ENCODE measurements at regions not wholly inside any gene's neighbourhood (a gene's known extent, or its start where the extent isn't known, plus 50 kb on each side); places are given as distances from the start of the nearest gene placed in this dataset.

GRCh38 chr17:55668312-55668920 is 54.2 kb downstream of the TMEM100 start:
- 80% methylated on average over 3 of the region's 3 CpGs for WGBS
- Histone ChIP-seq H3K4me1 (ENCODE audit: control insufficient read depth in 4 of 4, insufficient read depth in 4 of 4, low read length in 3 of 4) (no peaks in the 10 kb centered on the region), H3K27me3 (ENCODE audit: control insufficient read depth in 4 of 4, insufficient read depth in 4 of 4, low read length in 3 of 4) (no peaks in the 10 kb centered on the region), H3K36me3 (ENCODE audit: control insufficient read depth in 4 of 4, insufficient read depth in 3 of 4, low read depth in 1 of 4, low read length in 3 of 4) (no peaks in the 10 kb centered on the region), H3K27ac (ENCODE audit: low read depth in 1 of 2, low read length in 2 of 2) (no peak overlapping the region), H3K4me3 (ENCODE audit: low read depth in 1 of 3, low read length in 3 of 3) (no peak overlapping the region), H3K9ac (ENCODE audit: low read depth in 1 of 2, low read length in 2 of 2) (no peak overlapping the region), H3K9me3 (ENCODE audit: control insufficient read depth in 4 of 4, low read length in 3 of 4) (no peaks in the 10 kb centered on the region)
- TF ChIP-seq RAD21 (IDR thresholded peaks at IDR 0.05), result peak in 1 of 2 donors; percentile 28
- no peak for TF ChIP-seq TAF1 (conservative IDR thresholded peaks at IDR 0.05)
- no peak for DNase-seq (ENCODE audit: low spot score)

- DNase-seq (ENCODE audit: low spot score), result no peak
- Histone ChIP-seq H3K4me3 (ENCODE audit: low read depth in 1 of 3, low read length in 3 of 3) (no peak overlapping the region), H3K4me1 (ENCODE audit: control insufficient read depth in 4 of 4, insufficient read depth in 4 of 4, low read length in 3 of 4) (no peaks in the 10 kb centered on the region), H3K9me3 (ENCODE audit: control insufficient read depth in 4 of 4, low read length in 3 of 4) (no peaks in the 10 kb centered on the region), H3K27ac (ENCODE audit: low read depth in 1 of 2, low read length in 2 of 2) (no peak overlapping the region), H3K9ac (ENCODE audit: low read depth in 1 of 2, low read length in 2 of 2) (no peak overlapping the region), H3K27me3 (ENCODE audit: control insufficient read depth in 4 of 4, insufficient read depth in 4 of 4, low read length in 3 of 4) (no peaks in the 10 kb centered on the region), H3K36me3 (ENCODE audit: control insufficient read depth in 4 of 4, insufficient read depth in 3 of 4, low read depth in 1 of 4, low read length in 3 of 4) (no peaks in the 10 kb centered on the region)
- TF ChIP-seq NR2F2 (IDR thresholded peaks at IDR 0.05), result no peak
- TF ChIP-seq TAF1 (conservative IDR thresholded peaks at IDR 0.05), result no peak
- TF ChIP-seq MAX (IDR thresholded peaks at IDR 0.05), result no peak
- TF ChIP-seq, protein P1, sequence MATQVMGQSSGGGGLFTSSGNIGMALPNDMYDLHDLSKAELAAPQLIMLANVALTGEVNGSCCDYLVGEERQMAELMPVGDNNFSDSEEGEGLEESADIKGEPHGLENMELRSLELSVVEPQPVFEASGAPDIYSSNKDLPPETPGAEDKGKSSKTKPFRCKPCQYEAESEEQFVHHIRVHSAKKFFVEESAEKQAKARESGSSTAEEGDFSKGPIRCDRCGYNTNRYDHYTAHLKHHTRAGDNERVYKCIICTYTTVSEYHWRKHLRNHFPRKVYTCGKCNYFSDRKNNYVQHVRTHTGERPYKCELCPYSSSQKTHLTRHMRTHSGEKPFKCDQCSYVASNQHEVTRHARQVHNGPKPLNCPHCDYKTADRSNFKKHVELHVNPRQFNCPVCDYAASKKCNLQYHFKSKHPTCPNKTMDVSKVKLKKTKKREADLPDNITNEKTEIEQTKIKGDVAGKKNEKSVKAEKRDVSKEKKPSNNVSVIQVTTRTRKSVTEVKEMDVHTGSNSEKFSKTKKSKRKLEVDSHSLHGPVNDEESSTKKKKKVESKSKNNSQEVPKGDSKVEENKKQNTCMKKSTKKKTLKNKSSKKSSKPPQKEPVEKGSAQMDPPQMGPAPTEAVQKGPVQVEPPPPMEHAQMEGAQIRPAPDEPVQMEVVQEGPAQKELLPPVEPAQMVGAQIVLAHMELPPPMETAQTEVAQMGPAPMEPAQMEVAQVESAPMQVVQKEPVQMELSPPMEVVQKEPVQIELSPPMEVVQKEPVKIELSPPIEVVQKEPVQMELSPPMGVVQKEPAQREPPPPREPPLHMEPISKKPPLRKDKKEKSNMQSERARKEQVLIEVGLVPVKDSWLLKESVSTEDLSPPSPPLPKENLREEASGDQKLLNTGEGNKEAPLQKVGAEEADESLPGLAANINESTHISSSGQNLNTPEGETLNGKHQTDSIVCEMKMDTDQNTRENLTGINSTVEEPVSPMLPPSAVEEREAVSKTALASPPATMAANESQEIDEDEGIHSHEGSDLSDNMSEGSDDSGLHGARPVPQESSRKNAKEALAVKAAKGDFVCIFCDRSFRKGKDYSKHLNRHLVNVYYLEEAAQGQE (IDR thresholded peaks at IDR 0.05), result no peak
- TF ChIP-seq YY1 (IDR thresholded peaks at IDR 0.05), result no peak
- TF ChIP-seq EGR1 (IDR thresholded peaks at IDR 0.05; ENCODE audit: low read depth in 2 of 2), result no peak
- TF ChIP-seq HNF4A (conservative IDR thresholded peaks at IDR 0.05), result no peak
- TF ChIP-seq SP1 (IDR thresholded peaks at IDR 0.05), result no peak
- TF ChIP-seq, protein P2, sequence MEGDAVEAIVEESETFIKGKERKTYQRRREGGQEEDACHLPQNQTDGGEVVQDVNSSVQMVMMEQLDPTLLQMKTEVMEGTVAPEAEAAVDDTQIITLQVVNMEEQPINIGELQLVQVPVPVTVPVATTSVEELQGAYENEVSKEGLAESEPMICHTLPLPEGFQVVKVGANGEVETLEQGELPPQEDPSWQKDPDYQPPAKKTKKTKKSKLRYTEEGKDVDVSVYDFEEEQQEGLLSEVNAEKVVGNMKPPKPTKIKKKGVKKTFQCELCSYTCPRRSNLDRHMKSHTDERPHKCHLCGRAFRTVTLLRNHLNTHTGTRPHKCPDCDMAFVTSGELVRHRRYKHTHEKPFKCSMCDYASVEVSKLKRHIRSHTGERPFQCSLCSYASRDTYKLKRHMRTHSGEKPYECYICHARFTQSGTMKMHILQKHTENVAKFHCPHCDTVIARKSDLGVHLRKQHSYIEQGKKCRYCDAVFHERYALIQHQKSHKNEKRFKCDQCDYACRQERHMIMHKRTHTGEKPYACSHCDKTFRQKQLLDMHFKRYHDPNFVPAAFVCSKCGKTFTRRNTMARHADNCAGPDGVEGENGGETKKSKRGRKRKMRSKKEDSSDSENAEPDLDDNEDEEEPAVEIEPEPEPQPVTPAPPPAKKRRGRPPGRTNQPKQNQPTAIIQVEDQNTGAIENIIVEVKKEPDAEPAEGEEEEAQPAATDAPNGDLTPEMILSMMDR (IDR thresholded peaks at IDR 0.05; ENCODE audit: low read depth, low read length, missing input control), result no peak
- TF ChIP-seq, protein P3, sequence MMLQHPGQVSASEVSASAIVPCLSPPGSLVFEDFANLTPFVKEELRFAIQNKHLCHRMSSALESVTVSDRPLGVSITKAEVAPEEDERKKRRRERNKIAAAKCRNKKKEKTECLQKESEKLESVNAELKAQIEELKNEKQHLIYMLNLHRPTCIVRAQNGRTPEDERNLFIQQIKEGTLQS (IDR thresholded peaks at IDR 0.05), result no peak
- TF ChIP-seq RXRA (IDR thresholded peaks at IDR 0.05), result no peak
- TF ChIP-seq HNF4G (IDR thresholded peaks at IDR 0.05), result no peak
- 75% methylated on average over 2 of the region's 2 CpGs for WGBS
These were observed 55.9 kb downstream of the TMEM100 start for GRCh38 chr17:55666806-55667205.

Data from liver (tissue), 8 donors.